Adrenal gland (tissue), 9 donors: ENCODE measurements at regions not wholly inside any gene's neighbourhood (a gene's known extent, or its start where the extent isn't known, plus 50 kb on each side); places are given as distances from the start of the nearest gene placed in this dataset.

ENCODE experiments used
- DNase-seq, 7 donors: peaks; one replicate each; pipeline ENCODE4 v3.0.0-alpha.2; 2019 to 2020
- H3K27ac ChIP-seq, 5 donors: fragments of 200-600 bp; sonication (generic) in 4 of 5; 1 replicate in 3 of 5; 2 replicates in 2 of 5; pipeline versions ENCODE4 v1.5.1 to v1.8.0; 2016 to 2020; ENCODE audit warnings: mild to moderate bottlenecking in 1 of 5
- H3K27me3 ChIP-seq: fragments of 200-600 bp; 2 replicates; pipeline ENCODE4 v1.8.0; 2021
- H3K36me3 ChIP-seq, 2 donors: fragments of 200-600 bp; replicated peaks in 1 of 2; 1 replicate in 1 of 2; 2 replicates in 1 of 2; pipeline versions ENCODE4 v1.5.1 to v1.8.0; 2018 to 2022
- H3K4me1 ChIP-seq, 2 donors: fragments of 200-600 bp; replicated peaks in 1 of 2; 1 replicate in 1 of 2; 2 replicates in 1 of 2; pipeline versions ENCODE4 v1.5.1 to v1.8.0; 2018 to 2021
- H3K4me3 ChIP-seq, 4 donors: fragments of 200-600 bp; sonication (generic) in 3 of 4; one replicate each; pipeline ENCODE4 v1.5.1; 2016 to 2018
- H3K9me3 ChIP-seq, 3 donors: fragments of 200-600 bp; sonication (generic) in 1 of 3; replicated peaks in 1 of 3; 1 replicate in 2 of 3; 2 replicates in 1 of 3; pipeline versions ENCODE4 v1.5.1 to v1.8.0; 2016 to 2021
- CTCF ChIP-seq, 6 experiments: fragments of 450-650 bp in 4 of 6; fragments of 200-600 bp in 2 of 6; sonication (generic) in 1 of 6; IDR thresholded peaks; 1 replicate in 5 of 6; 2 replicates in 1 of 6; pipeline versions ENCODE4 v1.5.1 to v1.8.0; 2016 to 2021; ENCODE audit warnings: antibody characterized with exemption in 6 of 6, mild to moderate bottlenecking in 2 of 6, moderate library complexity in 1 of 6
- POLR2A ChIP-seq, 2 donors: fragments of 450-650 bp; IDR thresholded peaks; one replicate each; pipeline ENCODE4 v1.6.1; 2017; ENCODE audit warnings: antibody characterized with exemption in 2 of 2, mild to moderate bottlenecking in 2 of 2, moderate library complexity in 1 of 2
- WGBS, 4 donors: extraction: QIAGEN DNeasy Blood & Tissue Kit in 2 of 4; methylation state at CpG; one replicate each; pipeline versions ENCODE4 v1.1.5 to v1.1.7; 2013 to 2017; 5-methylcytosine and 5-hydroxymethylcytosine counted together
- intact Hi-C, 2 donors: fragments of 100-400 bp; cut with DNase I; formaldehyde crosslinking; loops; one replicate each; pipeline versions ENCODE4 v1.14.1 to v1.15.0; 2022 to 2023
- donor health status: healthy with polysubstance abuse.
- donor health status: Bipolar disorder and iron deficiency.
- donor health status: DM: yes; HTN: yes; CAD: no.
- donor health status: DM: no; HTN: no; CAD: no.
- donor health status: DM: no; HTN: no; CAD: no.

GRCh38 chrY:15440696-15441408, 916.5 kb downstream of the NLGN4Y start:
- WGBS, 4 donors: 67 to 68% methylated on average over 8 of the region's 8 CpGs; no CpG with 5 or more reads in 2 of the 4 donors
- TF ChIP-seq CTCF (IDR thresholded peaks at IDR 0.05) (no peak), POLR2A (IDR thresholded peaks at IDR 0.05) (no peak)
- intact Hi-C loops: no loop called here

GRCh38 chrY:15441878-15442277, 917.5 kb downstream of the NLGN4Y start:
- Histone ChIP-seq H3K9me3 (no peaks in the 10 kb centered on the region), H3K27ac (no peak overlapping the region), H3K4me3 (no peak overlapping the region), H3K27me3 (no peaks in the 10 kb centered on the region), H3K4me1 (no peaks in the 10 kb centered on the region), H3K36me3 (no peaks in the 10 kb centered on the region)
- 67 to 74% methylated on average over 1 of the region's 1 CpG; no CpG with 5 or more reads in 2 of the 4 donors for WGBS, 4 donors
- intact Hi-C loops: no loop called here
- no peak for TF ChIP-seq POLR2A (IDR thresholded peaks at IDR 0.05)
- no peak for TF ChIP-seq CTCF (IDR thresholded peaks at IDR 0.05)
- DNase-seq: no peak

More at GRCh38 chrY:15440696-15441408, 916.5 kb downstream of the NLGN4Y start:
- no peak for DNase-seq
- Histone ChIP-seq H3K4me1 (no peaks in the 10 kb centered on the region), H3K27me3 (no peaks in the 10 kb centered on the region), H3K36me3 (no peaks in the 10 kb centered on the region), H3K4me3 (no peak overlapping the region), H3K9me3 (no peaks in the 10 kb centered on the region), H3K27ac (no peak overlapping the region)

GRCh38 chrY:15445871-15446270, 921.5 kb downstream of the NLGN4Y start:
- Histone ChIP-seq H3K4me3 (no peak overlapping the region), H3K9me3 (no peaks in the 10 kb centered on the region), H3K27ac (no peak overlapping the region), H3K27me3 (no peaks in the 10 kb centered on the region), H3K4me1 (no peaks in the 10 kb centered on the region), H3K36me3 (no peaks in the 10 kb centered on the region)
- DNase-seq: no peak
- no peak for TF ChIP-seq POLR2A (IDR thresholded peaks at IDR 0.05)
- no peak for TF ChIP-seq CTCF (IDR thresholded peaks at IDR 0.05)
- 40 to 47% methylated on average over 1 of the region's 1 CpG; no CpG with 5 or more reads in 2 of the 4 donors for WGBS, 4 donors
- intact Hi-C loops: no loop called here

- Histone ChIP-seq H3K9me3 (no peaks in the 10 kb centered on the region), H3K27ac (no peak overlapping the region), H3K27me3 (no peaks in the 10 kb centered on the region), H3K4me3 (no peak overlapping the region), H3K36me3 (no peaks in the 10 kb centered on the region), H3K4me1 (no peaks in the 10 kb centered on the region)
- no peak for DNase-seq
- no peak for TF ChIP-seq CTCF (IDR thresholded peaks at IDR 0.05)
- TF ChIP-seq POLR2A (IDR thresholded peaks at IDR 0.05): no peak
- intact Hi-C loops: no loop called here
Observed at GRCh38 chrY:15446861-15447260, 922.5 kb downstream of the NLGN4Y start.
